Prostate gland (tissue), 2 donors: ENCODE measurements at regions not wholly inside any gene's neighbourhood (a gene's known extent, or its start where the extent isn't known, plus 50 kb on each side); places are given as distances from the start of the nearest gene placed in this dataset.

Source experiments
- DNase-seq: peaks from one replicate; pipeline ENCODE4 v3.0.0-alpha.2; 2019; ENCODE audit warnings: low spot score
- H3K27ac ChIP-seq, 2 donors: fragments of 200-600 bp; sonication (generic); 2 replicates each; pipeline ENCODE4 v1.5.1; 2017 to 2019
- H3K27me3 ChIP-seq: fragments of 200-600 bp; sonication (generic); replicated peaks from 2 replicates; pipeline ENCODE4 v1.5.1; 2019; ENCODE audit not compliant: insufficient read depth
- H3K36me3 ChIP-seq, 2 donors: fragments of 200-600 bp; sonication (generic); 1 replicate in 1 of 2; 2 replicates in 1 of 2; pipeline versions ENCODE4 v1.5.1 to v1.8.1; 2017 to 2019
- H3K4me1 ChIP-seq: fragments of 200-600 bp; sonication (generic); replicated peaks from 2 replicates; pipeline ENCODE4 v1.5.1; 2019
- H3K4me3 ChIP-seq, 2 donors: fragments of 200-600 bp; sonication (generic); 2 replicates each; pipeline ENCODE4 v1.5.1; 2017 to 2019
- H3K9me3 ChIP-seq: fragments of 200-600 bp; sonication (generic); 2 replicates; pipeline ENCODE4 v1.5.1; 2017
- CTCF ChIP-seq, 4 experiments: fragments of 200-600 bp in 2 of 4; fragments of 450-650 bp in 2 of 4; sonication (generic) in 2 of 4; IDR thresholded peaks; 1 replicate in 3 of 4; 2 replicates in 1 of 4; pipeline ENCODE4 v1.5.1; 2016 to 2019; ENCODE audit warnings: antibody characterized with exemption in 4 of 4, mild to moderate bottlenecking in 2 of 4, moderate library complexity in 2 of 4
- POLR2A ChIP-seq: fragments of 450-650 bp; IDR thresholded peaks from one replicate; pipeline ENCODE4 v1.6.1; 2016; ENCODE audit warnings: antibody characterized with exemption, mild to moderate bottlenecking
- POLR2AphosphoS5 ChIP-seq: sonication (generic); formaldehyde crosslinking; IDR thresholded peaks from one replicate; pipeline ENCODE4 v1.6.1; 2017; ENCODE audit warnings: antibody characterized with exemption
- WGBS: methylation state at CpG from one replicate; pipeline ENCODE4 v1.1.5; 2018; 5-methylcytosine and 5-hydroxymethylcytosine counted together
- intact Hi-C: fragments of 100-400 bp; cut with DNase I; formaldehyde crosslinking; loops from one replicate; pipeline ENCODE4 v1.14.2; 2022

- intact Hi-C loops = no loop called here
- Histone ChIP-seq H3K9me3 (no peaks in the 10 kb centered on the region), H3K27me3 (no peaks in the 10 kb centered on the region), H3K27ac (no peak overlapping the region), H3K4me1 (no peaks in the 10 kb centered on the region), H3K4me3 (no peak overlapping the region), H3K36me3 (no peaks in the 10 kb centered on the region)
- TF ChIP-seq POLR2A (no peak), POLR2AphosphoS5 (no peak), CTCF (IDR thresholded peaks at IDR 0.05) (no peak)
- no peak for DNase-seq
- WGBS = 61% methylated on average over 2 of the region's 2 CpGs
These were observed 192.9 kb upstream of the CCNG1 start for GRCh38 chr5:163244445-163244987.

GRCh38 chr5:163245584-163245983 is 191.8 kb upstream of the CCNG1 start:
- Histone ChIP-seq H3K36me3 (no peaks in the 10 kb centered on the region), H3K27me3 (no peaks in the 10 kb centered on the region), H3K9me3 (no peaks in the 10 kb centered on the region), H3K4me1 (no peaks in the 10 kb centered on the region), H3K27ac (no peak overlapping the region), H3K4me3 (no peak overlapping the region)
- DNase-seq = no peak
- TF ChIP-seq POLR2AphosphoS5 = no peak
- no peak for TF ChIP-seq CTCF (IDR thresholded peaks at IDR 0.05)
- TF ChIP-seq POLR2A = no peak
- intact Hi-C loops = no loop called here
- WGBS = 74% methylated on average over 2 of the region's 2 CpGs

DNA sequence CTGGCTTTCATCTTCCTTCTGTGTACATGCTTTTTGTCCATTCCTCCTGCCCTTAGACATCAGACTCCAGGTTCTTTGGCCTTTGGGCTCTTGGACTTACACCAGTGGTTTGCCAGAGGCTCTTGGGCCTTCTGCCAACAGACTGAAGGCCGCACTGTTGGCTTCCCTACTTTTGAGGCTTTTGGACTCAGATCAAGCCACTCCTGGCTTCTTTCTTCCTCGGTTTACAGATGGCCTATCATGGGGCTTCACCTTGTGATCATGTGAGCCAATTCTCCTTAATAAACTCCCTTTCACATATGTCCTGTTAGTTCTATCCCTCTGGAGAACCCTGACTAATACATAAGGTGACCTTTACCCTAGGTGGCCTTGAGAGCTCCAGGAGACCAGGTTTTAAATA is 189.1 kb upstream of the CCNG1 start:
- H3K9me3 ChIP-seq = no peaks in the 10 kb centered on the region
- intact Hi-C loops = no loop called here

DNA sequence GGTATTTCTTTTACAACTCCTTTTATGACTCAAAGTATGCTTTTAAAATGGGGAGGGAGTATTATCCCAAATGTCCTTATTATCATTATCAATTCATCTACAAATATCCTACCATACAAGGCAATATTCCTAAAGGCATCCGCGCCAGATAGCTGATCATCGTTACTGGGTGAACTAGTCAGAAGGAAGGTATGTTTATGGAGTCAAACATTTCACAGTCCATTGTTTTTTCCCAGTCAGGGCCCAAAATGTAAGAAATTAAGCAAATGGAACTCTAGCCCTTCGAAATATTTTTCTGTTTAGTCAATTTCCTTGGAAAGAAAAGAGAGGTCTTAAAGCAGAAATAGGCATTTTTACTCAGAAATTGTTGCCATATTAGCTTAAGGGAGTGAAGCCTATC is 188.5 kb upstream of the CCNG1 start:
- intact Hi-C loops = no loop called here
- no peak for DNase-seq
- TF ChIP-seq CTCF (IDR thresholded peaks at IDR 0.05) (no peak), POLR2AphosphoS5 (no peak), POLR2A (no peak)
- Histone ChIP-seq H3K4me3 (no peak overlapping the region), H3K27ac (no peak overlapping the region), H3K27me3 (no peaks in the 10 kb centered on the region), H3K4me1 (no peaks in the 10 kb centered on the region), H3K9me3 (no peaks in the 10 kb centered on the region), H3K36me3 (no peaks in the 10 kb centered on the region)
- 85% methylated on average over 4 of the region's 4 CpGs for whole genome bisulfite sequencing

More for the DNA sequence above, 189.1 kb upstream of the CCNG1 start:
- no peaks in the 10 kb centered on the region for H3K4me1 ChIP-seq
- no peak overlapping the region for H3K27ac ChIP-seq
- no peaks in the 10 kb centered on the region for H3K36me3 ChIP-seq
- H3K27me3 ChIP-seq = no peaks in the 10 kb centered on the region
- H3K4me3 ChIP-seq = no peak overlapping the region
- WGBS = 69% methylated on average over 2 of the region's 2 CpGs
- no peak for TF ChIP-seq POLR2AphosphoS5
- no peak for TF ChIP-seq POLR2A
- no peak for TF ChIP-seq CTCF (IDR thresholded peaks at IDR 0.05)
- DNase-seq = no peak

- Histone ChIP-seq H3K9me3 (no peaks in the 10 kb centered on the region), H3K4me3 (no peak overlapping the region), H3K4me1 (no peaks in the 10 kb centered on the region), H3K27ac (no peak overlapping the region), H3K36me3 (no peaks in the 10 kb centered on the region), H3K27me3 (no peaks in the 10 kb centered on the region)
- no peak for DNase-seq
- TF ChIP-seq POLR2AphosphoS5 (no peak), POLR2A (no peak), CTCF (IDR thresholded peaks at IDR 0.05) (no peak)
- 67% methylated on average over 5 of the region's 5 CpGs for WGBS
- intact Hi-C loops = no loop called here
These were observed 184.4 kb upstream of the CCNG1 start for GRCh38 chr5:163252950-163253349.
